Vagina (tissue), 2 donors: ENCODE measurements at regions not wholly inside any gene's neighbourhood (a gene's known extent, or its start where the extent isn't known, plus 50 kb on each side); places are given as distances from the start of the nearest gene placed in this dataset.

Source experiments
- DNase-seq, 2 donors: peaks; one replicate each; pipeline ENCODE4 v3.0.0-alpha.2; 2017; ENCODE audit errors: extremely low spot score in 2 of 2
- H3K27ac ChIP-seq: fragments of 200-600 bp; sonication (generic); one replicate; pipeline ENCODE4 v1.5.1; 2019
- H3K27me3 ChIP-seq: fragments of 200-600 bp; sonication (generic); one replicate; pipeline ENCODE4 v1.5.1; 2019
- H3K36me3 ChIP-seq, 2 donors: fragments of 200-600 bp; sonication (generic); one replicate each; pipeline ENCODE4 v1.5.1; 2017 to 2019
- H3K4me1 ChIP-seq: fragments of 200-600 bp; sonication (generic); one replicate; pipeline ENCODE4 v1.5.1; 2019
- H3K4me3 ChIP-seq, 2 donors: fragments of 200-600 bp; sonication (generic); 1 replicate in 1 of 2; 2 replicates in 1 of 2; pipeline ENCODE4 v1.5.1; 2016 to 2019
- H3K9me3 ChIP-seq: fragments of 200-600 bp; sonication (generic); one replicate; pipeline ENCODE4 v1.5.1; 2019
- POLR2A ChIP-seq, 2 donors: fragments of 450-650 bp; IDR thresholded peaks; one replicate each; pipeline ENCODE4 v1.6.1; 2017; ENCODE audit warnings: antibody characterized with exemption in 2 of 2, mild to moderate bottlenecking in 2 of 2, moderate library complexity in 2 of 2
- POLR2AphosphoS5 ChIP-seq, 2 donors: sonication (generic); formaldehyde crosslinking; IDR thresholded peaks; one replicate each; pipeline ENCODE4 v1.9.0; 2017; ENCODE audit warnings: antibody characterized with exemption in 2 of 2, mild to moderate bottlenecking in 2 of 2, low read depth in 1 of 2; ENCODE audit not compliant: insufficient read depth in 1 of 2
- intact Hi-C: fragments of 100-400 bp; cut with DNase I; formaldehyde crosslinking; loops from one replicate; pipeline ENCODE4 v1.15.1; 2023
- TF ChIP-seq, protein P1 (sequence below), 3 experiments: fragments of 450-650 bp in 2 of 3; fragments of 200-600 bp in 1 of 3; sonication (generic) in 1 of 3; IDR thresholded peaks; one replicate each; pipeline ENCODE4 v1.5.1; 2017 to 2019; ENCODE audit warnings: antibody characterized with exemption in 3 of 3, mild to moderate bottlenecking in 2 of 3, moderate library complexity in 2 of 3

DNA sequence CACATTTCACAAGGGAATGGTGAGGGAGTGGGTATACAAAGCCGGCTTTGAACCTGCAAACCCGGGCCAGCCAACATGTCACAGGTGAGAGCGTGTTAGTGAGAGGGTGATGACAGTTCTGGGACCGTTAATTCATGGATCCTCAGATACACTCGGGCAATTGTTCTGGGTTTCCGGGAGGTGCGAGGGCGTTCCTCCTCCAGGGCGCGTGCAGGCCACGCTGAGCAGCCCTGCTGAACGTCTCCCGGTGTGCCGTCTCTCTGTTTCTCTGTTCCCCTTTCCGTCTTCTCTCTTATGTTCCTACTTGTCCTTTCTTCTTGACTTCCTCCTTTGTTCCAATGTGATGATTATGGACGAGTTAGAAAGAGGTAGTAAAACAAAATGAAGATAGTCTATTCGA, 130.0 kb upstream of the GMDS start:
- intact Hi-C loops = no loop called here
- no peak for TF ChIP-seq POLR2AphosphoS5 (IDR thresholded peaks at IDR 0.05; ENCODE audit: insufficient read depth in 1 of 2, low read depth in 1 of 2)
- TF ChIP-seq, protein P1, sequence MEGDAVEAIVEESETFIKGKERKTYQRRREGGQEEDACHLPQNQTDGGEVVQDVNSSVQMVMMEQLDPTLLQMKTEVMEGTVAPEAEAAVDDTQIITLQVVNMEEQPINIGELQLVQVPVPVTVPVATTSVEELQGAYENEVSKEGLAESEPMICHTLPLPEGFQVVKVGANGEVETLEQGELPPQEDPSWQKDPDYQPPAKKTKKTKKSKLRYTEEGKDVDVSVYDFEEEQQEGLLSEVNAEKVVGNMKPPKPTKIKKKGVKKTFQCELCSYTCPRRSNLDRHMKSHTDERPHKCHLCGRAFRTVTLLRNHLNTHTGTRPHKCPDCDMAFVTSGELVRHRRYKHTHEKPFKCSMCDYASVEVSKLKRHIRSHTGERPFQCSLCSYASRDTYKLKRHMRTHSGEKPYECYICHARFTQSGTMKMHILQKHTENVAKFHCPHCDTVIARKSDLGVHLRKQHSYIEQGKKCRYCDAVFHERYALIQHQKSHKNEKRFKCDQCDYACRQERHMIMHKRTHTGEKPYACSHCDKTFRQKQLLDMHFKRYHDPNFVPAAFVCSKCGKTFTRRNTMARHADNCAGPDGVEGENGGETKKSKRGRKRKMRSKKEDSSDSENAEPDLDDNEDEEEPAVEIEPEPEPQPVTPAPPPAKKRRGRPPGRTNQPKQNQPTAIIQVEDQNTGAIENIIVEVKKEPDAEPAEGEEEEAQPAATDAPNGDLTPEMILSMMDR (IDR thresholded peaks at IDR 0.05) = no peak
- no peak for TF ChIP-seq POLR2A (IDR thresholded peaks at IDR 0.05)
- Histone ChIP-seq H3K9me3 (no peaks in the 10 kb centered on the region), H3K27ac (no peak overlapping the region), H3K4me3 (no peak overlapping the region), H3K36me3 (no peaks in the 10 kb centered on the region), H3K4me1 (peaks cover 14% of the 10 kb centered on the region), H3K27me3 (no peaks in the 10 kb centered on the region)
- no peak for DNase-seq

DNA sequence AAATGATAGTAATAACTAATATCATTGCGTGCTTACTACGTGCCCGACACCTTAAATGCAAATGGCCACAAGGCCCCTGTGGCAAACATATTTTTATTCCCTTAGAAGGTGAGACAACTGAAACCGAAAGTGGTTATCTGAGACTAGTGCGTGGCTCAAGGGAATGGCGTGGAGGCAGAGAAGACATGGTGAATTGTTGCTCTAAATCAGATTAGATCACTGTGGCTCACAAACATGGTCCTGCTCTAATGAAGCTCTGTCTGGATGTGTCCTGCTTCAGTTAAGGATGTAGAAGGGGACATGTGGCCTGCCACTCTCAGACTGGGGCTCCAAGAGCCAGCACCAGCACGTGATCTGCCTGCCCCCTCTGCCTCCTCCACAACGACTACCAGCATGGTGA, 124.2 kb upstream of the GMDS start:
- DNase-seq = no peak
- Histone ChIP-seq H3K36me3 (no peaks in the 10 kb centered on the region), H3K4me3 (no peak overlapping the region), H3K27me3 (no peaks in the 10 kb centered on the region), H3K4me1 (no peaks in the 10 kb centered on the region), H3K27ac (no peak overlapping the region), H3K9me3 (no peaks in the 10 kb centered on the region)
- TF ChIP-seq, protein P1 (IDR thresholded peaks at IDR 0.05) = no peak
- TF ChIP-seq POLR2AphosphoS5 (IDR thresholded peaks at IDR 0.05; ENCODE audit: insufficient read depth in 1 of 2, low read depth in 1 of 2) = no peak
- TF ChIP-seq POLR2A (IDR thresholded peaks at IDR 0.05) = no peak
- intact Hi-C loops = no loop called here

DNA sequence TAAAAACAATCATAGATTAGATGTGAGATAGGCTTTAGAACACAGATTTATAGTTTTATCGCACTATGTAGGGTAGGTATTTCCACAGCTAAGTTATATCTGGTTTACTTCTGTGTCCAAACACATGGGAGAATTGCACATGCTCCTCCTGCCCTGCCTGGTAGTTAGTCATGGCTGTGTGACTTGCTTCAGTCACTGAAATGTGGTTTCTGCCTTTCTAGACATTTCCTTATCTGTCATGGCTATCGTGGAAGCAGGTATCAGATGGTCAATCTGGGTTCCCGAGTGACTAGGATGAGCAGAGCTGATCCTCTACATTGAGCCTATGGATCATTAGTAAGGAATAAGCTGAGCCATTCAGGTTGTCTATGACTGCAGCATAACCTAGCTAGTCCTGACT, 117.8 kb upstream of the GMDS start:
- Histone ChIP-seq H3K36me3 (no peaks in the 10 kb centered on the region), H3K4me1 (no peaks in the 10 kb centered on the region), H3K9me3 (no peaks in the 10 kb centered on the region), H3K27me3 (no peaks in the 10 kb centered on the region), H3K27ac (no peak overlapping the region), H3K4me3 (no peak overlapping the region)
- DNase-seq = no peak
- intact Hi-C loops = no loop called here
- TF ChIP-seq POLR2AphosphoS5 (IDR thresholded peaks at IDR 0.05; ENCODE audit: insufficient read depth in 1 of 2, low read depth in 1 of 2) = no peak
- no peak for TF ChIP-seq POLR2A (IDR thresholded peaks at IDR 0.05)
- TF ChIP-seq, protein P1 (IDR thresholded peaks at IDR 0.05) = no peak

DNA sequence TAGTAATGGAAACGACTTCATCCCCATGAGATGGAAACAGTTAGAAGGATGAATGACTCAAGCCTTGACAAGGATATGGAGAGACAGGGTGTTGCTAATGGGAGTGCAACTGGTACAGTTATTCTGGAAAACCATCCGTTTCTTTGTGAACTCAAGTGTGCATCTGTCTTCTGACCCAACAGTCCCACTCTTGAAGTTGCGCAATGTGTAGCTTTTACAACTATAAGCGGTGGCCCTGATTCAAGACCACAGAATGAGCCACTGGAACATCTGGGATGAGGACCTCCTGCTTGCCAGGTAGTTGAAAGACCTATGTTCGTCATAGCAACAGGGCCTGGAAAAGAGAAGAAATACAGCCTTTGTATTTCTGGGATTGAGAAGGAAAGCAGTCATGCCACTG, 115.8 kb upstream of the GMDS start:
- Histone ChIP-seq H3K27me3 (no peaks in the 10 kb centered on the region), H3K4me1 (no peaks in the 10 kb centered on the region), H3K9me3 (no peaks in the 10 kb centered on the region), H3K27ac (no peak overlapping the region), H3K36me3 (no peaks in the 10 kb centered on the region), H3K4me3 (no peak overlapping the region)
- TF ChIP-seq, protein P1 (IDR thresholded peaks at IDR 0.05) = no peak
- TF ChIP-seq POLR2A (IDR thresholded peaks at IDR 0.05) (no peak), POLR2AphosphoS5 (IDR thresholded peaks at IDR 0.05; ENCODE audit: insufficient read depth in 1 of 2, low read depth in 1 of 2) (no peak)
- intact Hi-C loops = no loop called here
- DNase-seq = no peak

DNA sequence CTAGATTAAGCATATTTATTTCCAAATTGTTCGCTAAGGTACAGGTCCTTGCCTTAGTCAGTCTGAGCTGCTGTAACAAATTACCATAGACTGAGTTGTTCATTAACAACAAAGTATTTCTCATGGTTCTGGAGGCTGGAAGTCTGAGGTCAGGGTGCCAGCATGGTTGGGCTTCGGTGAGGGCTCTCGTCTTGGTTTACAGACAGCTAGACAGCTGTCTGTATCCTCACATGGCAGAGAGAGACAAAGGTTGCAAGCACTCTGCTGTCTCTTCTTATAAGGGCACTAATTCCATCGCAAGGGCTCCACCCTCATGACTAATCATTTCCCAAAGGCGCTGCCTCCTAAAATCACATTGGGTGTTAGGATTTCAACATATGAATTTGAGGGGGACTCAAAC, 115.3 kb upstream of the GMDS start:
- Histone ChIP-seq H3K9me3 (no peaks in the 10 kb centered on the region), H3K36me3 (no peaks in the 10 kb centered on the region), H3K27me3 (no peaks in the 10 kb centered on the region), H3K4me3 (no peak overlapping the region), H3K4me1 (no peaks in the 10 kb centered on the region), H3K27ac (no peak overlapping the region)
- TF ChIP-seq POLR2A (IDR thresholded peaks at IDR 0.05) = no peak
- TF ChIP-seq, protein P1 (IDR thresholded peaks at IDR 0.05) = no peak
- intact Hi-C loops = no loop called here
- no peak for DNase-seq
